22Rv1 (cell line): ENCODE measurements at regions not wholly inside any gene's neighbourhood (a gene's known extent, or its start where the extent isn't known, plus 50 kb on each side); places are given as distances from the start of the nearest gene placed in this dataset.
"Not testable (repeated sequence)": the region's sequence is repeated elsewhere in the genome, so short reads cannot be mapped to it uniquely, and the experiment has no call there.

Experiments used
- H3K27ac ChIP-seq: fragments of 450-650 bp; 2 replicates; pipeline ENCODE4 v1.5.1; 2017
- ZFX ChIP-seq: fragments of 450-650 bp; IDR thresholded peaks from 2 replicates; pipeline ENCODE4 v1.6.1; 2017; ENCODE audit warnings: antibody characterized with exemption, borderline replicate concordance
- TF ChIP-seq, protein P1 (sequence below): fragments of 450-650 bp; IDR thresholded peaks from 2 replicates; pipeline ENCODE4 v1.5.1; 2017; ENCODE audit warnings: mild to moderate bottlenecking

DNA sequence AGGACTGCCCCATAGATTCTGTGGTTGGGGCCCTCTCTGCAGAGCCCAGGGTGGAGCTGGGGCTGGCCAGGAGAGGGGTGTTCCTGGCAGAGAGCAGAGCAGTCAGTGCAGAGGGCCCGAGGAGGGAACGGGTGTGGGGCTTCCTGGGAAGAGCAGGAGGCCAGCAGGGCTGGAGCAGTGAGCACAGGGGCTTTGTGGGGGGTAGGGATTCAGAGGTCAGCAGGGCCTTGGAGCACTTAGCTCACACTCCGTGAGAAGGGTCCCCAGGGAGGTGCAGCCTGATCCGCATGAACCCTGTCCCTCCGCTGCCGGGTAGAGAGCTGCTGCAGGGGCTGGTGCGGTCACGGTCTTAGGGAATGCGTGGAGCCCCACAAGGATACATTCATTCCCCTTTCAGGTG, 113.0 kb upstream of the CIBAR2 start:
- H3K27ac ChIP-seq: no peak overlapping the region
- no peak for TF ChIP-seq ZFX
- TF ChIP-seq, protein P1, sequence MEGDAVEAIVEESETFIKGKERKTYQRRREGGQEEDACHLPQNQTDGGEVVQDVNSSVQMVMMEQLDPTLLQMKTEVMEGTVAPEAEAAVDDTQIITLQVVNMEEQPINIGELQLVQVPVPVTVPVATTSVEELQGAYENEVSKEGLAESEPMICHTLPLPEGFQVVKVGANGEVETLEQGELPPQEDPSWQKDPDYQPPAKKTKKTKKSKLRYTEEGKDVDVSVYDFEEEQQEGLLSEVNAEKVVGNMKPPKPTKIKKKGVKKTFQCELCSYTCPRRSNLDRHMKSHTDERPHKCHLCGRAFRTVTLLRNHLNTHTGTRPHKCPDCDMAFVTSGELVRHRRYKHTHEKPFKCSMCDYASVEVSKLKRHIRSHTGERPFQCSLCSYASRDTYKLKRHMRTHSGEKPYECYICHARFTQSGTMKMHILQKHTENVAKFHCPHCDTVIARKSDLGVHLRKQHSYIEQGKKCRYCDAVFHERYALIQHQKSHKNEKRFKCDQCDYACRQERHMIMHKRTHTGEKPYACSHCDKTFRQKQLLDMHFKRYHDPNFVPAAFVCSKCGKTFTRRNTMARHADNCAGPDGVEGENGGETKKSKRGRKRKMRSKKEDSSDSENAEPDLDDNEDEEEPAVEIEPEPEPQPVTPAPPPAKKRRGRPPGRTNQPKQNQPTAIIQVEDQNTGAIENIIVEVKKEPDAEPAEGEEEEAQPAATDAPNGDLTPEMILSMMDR: no peak

GRCh38 chr16:85225721-85226120, 113.4 kb upstream of the CIBAR2 start:
- no peak overlapping the region for H3K27ac ChIP-seq
- no peak for TF ChIP-seq ZFX
- TF ChIP-seq, protein P1: no peak

GRCh38 chr16:85227084-85227945, 115.0 kb upstream of the CIBAR2 start:
- TF ChIP-seq, protein P1: no peak
- no peak for TF ChIP-seq ZFX
- H3K27ac ChIP-seq: no peak overlapping the region

DNA sequence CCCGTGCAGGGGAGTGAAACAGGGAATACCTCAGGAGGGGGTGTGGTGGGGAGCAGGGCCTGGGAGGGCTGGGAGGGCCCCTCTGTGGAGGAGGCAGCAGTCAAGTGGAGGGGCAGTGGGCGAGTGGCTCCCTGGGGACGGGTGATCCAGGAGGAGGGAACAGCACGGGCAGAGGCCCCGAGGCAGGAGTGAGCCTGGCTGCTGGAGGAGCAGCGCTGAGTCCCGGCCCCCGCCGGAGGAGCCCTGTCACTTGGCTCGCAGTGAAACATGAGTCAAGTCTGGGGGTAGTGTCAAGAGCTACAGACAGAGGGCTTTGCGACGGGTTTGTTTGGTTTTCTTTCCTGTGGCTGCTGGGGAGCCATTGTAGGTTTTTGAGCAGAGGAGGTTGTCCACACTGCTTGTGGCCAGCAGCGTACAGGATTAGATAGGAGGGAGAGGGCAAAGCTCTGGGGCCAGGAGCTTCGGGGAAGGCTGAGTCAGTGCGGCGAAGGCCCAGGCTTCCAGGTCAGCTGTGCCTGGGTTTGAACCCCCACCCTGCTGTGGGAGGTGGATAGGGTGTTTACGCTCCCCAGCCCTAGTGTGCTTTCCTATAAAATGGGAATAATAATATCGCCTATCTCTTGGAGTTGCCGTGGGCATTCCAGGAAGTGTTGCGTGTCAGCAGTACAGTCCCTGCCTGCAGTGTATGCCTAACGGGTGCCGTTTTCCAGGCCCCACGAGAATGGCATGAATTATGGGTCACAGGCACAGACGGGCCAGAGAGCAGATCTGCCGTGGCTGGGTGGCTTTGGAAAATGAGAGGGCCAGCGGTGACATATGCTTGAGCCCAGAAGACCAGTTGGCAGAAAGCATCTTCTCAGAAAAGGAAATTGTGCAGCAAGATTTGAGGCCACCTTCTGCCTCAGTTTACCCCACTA, 115.9 kb upstream of the CIBAR2 start:
- no peak overlapping the region for H3K27ac ChIP-seq
- no peak for TF ChIP-seq ZFX
- TF ChIP-seq, protein P1: no peak

- H3K27ac ChIP-seq: no peak overlapping the region
- TF ChIP-seq ZFX: no peak
- TF ChIP-seq, protein P1: no peak
Measured at GRCh38 chr16:85228970-85229430, 116.7 kb upstream of the CIBAR2 start.

- no peak overlapping the region for H3K27ac ChIP-seq
- TF ChIP-seq, protein P1: no peak
- no peak for TF ChIP-seq ZFX
Measured at GRCh38 chr16:85229869-85230462, 117.7 kb upstream of the CIBAR2 start.

GRCh38 chr16:85230764-85231383, 118.6 kb upstream of the CIBAR2 start:
- not testable (repeated sequence) for H3K27ac ChIP-seq
